SK-N-MC (cell line): ENCODE measurements at regions not wholly inside any gene's neighbourhood (a gene's known extent, or its start where the extent isn't known, plus 50 kb on each side); places are given as distances from the start of the nearest gene placed in this dataset.

Source experiments
- DNase-seq: peaks from one replicate; pipeline ENCODE4 v3.0.0-alpha.2; 2011; ENCODE audit warnings: low read depth, low spot score
- H3K27ac ChIP-seq: fragments of 200-600 bp; sonication (generic); 2 replicates; pipeline ENCODE4 v1.5.1; 2016; ENCODE audit warnings: mixed run types
- H3K36me3 ChIP-seq: fragments of 200-600 bp; sonication (generic); 2 replicates; pipeline ENCODE4 v1.6.1; 2017; ENCODE audit warnings: antibody characterized with exemption, low read length, mixed read lengths; ENCODE audit not compliant: insufficient read depth
- H3K4me3 ChIP-seq: fragments of 200-600 bp; sonication (generic); 2 replicates; pipeline ENCODE4 v1.5.1; 2016
- H3K9ac ChIP-seq: fragments of 200-600 bp; sonication (generic); 2 replicates; pipeline ENCODE4 v1.8.0; 2017; ENCODE audit warnings: mixed run types, mixed read lengths; ENCODE audit not compliant: insufficient read length
- H3K9me3 ChIP-seq: fragments of 200-600 bp; sonication (generic); 2 replicates; pipeline ENCODE4 v1.6.1; 2017; ENCODE audit warnings: low read depth, mild to moderate bottlenecking, antibody characterized with exemption, low read length, moderate library complexity, mixed read lengths
- EZH2 ChIP-seq: fragments of 200-600 bp; sonication (generic); IDR thresholded peaks from one replicate; pipeline ENCODE4 v1.6.1; 2017; ENCODE audit warnings: antibody characterized with exemption
- FOXP2 ChIP-seq: optimal IDR thresholded peaks from 2 replicates; pipeline ENCODE3; 2011; ENCODE audit warnings: mild to moderate bottlenecking, moderate library complexity; ENCODE audit not compliant: insufficient read depth; ENCODE audit errors: extremely low read length, control extremely low read depth
- POLR2AphosphoS5 ChIP-seq: IDR thresholded peaks from 2 replicates; pipeline ENCODE4 v1.6.1; 2012; ENCODE audit warnings: mild to moderate bottlenecking, low read depth, low read length, borderline replicate concordance

- H3K4me3 ChIP-seq: no peak overlapping the region
- H3K36me3 ChIP-seq: no peaks in the 10 kb centered on the region
- H3K27ac ChIP-seq: no peak overlapping the region
- no peaks in the 10 kb centered on the region for H3K9me3 ChIP-seq
- no peak for TF ChIP-seq FOXP2
- no peak for TF ChIP-seq POLR2AphosphoS5
- TF ChIP-seq EZH2: no peak
- H3K9ac ChIP-seq: peak overlapping the region; percentile 23
- DNase-seq: no peak
These were observed 1024.2 kb upstream of the ACVR2A start for GRCh38 chr2:146820672-146821071.

- Histone ChIP-seq H3K4me3 (no peak overlapping the region), H3K9ac (no peak overlapping the region)
- TF ChIP-seq FOXP2 (no peak), EZH2 (no peak), POLR2AphosphoS5 (no peak)
These were observed 1026.7 kb upstream of the ACVR2A start for GRCh38 chr2:146818122-146818521.

DNA sequence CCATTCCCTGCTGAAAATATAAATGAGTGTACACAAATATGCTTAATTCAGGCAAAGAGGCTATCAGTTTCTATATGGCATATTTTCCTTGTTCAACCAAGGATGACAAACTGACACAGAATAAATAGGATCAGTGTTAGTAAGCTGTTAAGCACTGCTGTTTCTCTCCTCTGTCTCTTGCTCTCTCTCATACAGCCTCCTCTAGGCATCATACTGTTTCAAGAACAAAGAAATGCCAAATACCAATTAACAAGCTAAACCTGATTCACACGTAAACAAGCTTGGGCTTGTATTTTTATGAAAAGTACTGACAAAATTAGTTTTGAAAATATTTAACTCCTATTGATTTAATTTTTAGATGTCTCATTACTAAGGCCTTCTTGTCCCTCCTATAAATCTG lies 1027.2 kb upstream of the ACVR2A start:
- no peaks in the 10 kb centered on the region for H3K9me3 ChIP-seq
- H3K4me3 ChIP-seq: no peak overlapping the region
- DNase-seq: no peak
- H3K9ac ChIP-seq: no peak overlapping the region
- no peak overlapping the region for H3K27ac ChIP-seq
- no peak for TF ChIP-seq EZH2
- TF ChIP-seq FOXP2: no peak
- TF ChIP-seq POLR2AphosphoS5: no peak
- no peaks in the 10 kb centered on the region for H3K36me3 ChIP-seq

More at GRCh38 chr2:146818122-146818521, 1026.7 kb upstream of the ACVR2A start:
- Histone ChIP-seq H3K27ac (no peak overlapping the region), H3K36me3 (no peaks in the 10 kb centered on the region), H3K9me3 (no peaks in the 10 kb centered on the region)
- no peak for DNase-seq

DNA sequence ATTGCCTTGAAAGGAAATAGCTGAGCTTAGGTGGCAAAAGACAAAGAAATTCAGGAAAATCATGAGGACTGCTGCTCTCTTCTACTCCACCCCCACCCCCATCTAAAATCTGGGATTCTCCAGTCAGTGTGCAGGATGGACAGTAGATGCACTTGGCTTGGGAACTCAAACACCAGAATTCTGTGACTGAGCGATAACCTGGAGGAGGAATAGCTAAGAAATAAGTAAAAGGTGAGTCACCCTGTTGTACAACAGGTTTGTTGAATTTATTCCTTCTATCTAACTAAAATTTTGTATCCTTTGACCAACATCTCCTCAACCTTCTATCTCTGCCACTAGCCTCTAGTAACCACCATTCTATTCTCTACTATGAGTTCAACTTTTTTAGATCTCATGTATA lies 1029.9 kb upstream of the ACVR2A start:
- Histone ChIP-seq H3K36me3 (no peaks in the 10 kb centered on the region), H3K27ac (no peak overlapping the region), H3K4me3 (no peak overlapping the region), H3K9ac (no peak overlapping the region), H3K9me3 (no peaks in the 10 kb centered on the region)
- no peak for TF ChIP-seq POLR2AphosphoS5
- TF ChIP-seq FOXP2: no peak
- TF ChIP-seq EZH2: no peak
- no peak for DNase-seq

DNA sequence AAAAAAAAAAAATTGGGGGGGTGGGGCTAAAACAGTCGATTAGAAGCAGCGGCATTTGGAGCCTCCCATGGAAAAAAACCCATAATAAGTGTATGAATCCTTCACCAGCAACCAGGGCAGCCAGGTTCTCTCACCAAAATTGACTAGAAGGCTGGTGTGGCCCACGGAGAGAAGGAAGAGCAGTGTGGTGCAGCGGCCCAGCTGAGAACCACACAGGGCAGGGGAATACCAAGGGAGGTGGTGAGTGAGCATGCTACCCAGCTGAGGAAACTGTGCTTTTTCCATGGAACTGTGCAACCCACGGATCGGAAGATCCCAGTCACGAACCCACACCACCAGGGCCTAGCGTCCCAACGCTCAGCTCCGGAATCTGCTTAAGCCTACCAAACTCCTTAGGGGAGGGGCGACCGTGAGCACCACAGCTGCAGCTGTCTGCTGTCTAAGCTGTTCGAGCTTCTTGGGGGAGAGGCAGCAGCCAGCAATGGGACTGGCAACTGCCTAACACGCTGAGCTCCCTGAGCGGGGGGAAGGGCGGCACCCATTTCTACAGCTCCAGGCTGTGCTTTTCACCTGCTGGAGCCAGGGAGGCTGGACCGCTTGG lies 1037.2 kb upstream of the ACVR2A start:
- DNase-seq: no peak
- H3K27ac ChIP-seq: no peak overlapping the region
- TF ChIP-seq POLR2AphosphoS5: no peak
- no peak for TF ChIP-seq EZH2
- TF ChIP-seq FOXP2: no peak
- no peaks in the 10 kb centered on the region for H3K9me3 ChIP-seq
- no peak overlapping the region for H3K4me3 ChIP-seq
- H3K9ac ChIP-seq: no peak overlapping the region
- no peaks in the 10 kb centered on the region for H3K36me3 ChIP-seq

DNA sequence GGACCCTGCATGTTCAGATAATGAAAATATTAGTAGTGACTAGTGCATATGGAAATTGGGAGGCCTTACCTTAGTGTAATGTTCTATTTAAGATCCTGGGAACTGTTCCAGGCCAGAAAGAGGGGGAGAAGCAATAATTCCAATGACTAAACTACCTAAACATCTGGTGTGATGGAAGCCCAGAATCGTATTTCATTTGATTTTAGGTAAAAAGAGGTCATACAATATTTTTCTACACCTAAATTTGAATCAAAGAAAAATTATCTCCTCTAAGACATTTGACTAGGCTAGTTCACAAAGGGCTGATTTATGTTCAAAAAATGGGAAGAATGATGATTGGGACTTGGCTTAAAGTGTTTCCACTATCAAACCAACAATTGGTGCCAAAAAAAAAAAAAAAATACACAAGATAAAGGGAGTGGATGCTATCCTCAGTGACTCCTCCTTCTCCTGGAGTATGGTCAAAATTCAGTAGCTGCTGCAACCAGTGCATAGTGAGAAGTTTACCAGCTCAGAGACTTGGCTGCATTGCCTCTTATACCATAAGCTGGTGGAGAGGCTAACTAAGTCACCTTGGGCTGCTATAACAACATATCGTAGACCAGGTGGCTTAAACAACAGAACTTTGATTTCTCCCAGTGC lies 1038.3 kb upstream of the ACVR2A start:
- no peak overlapping the region for H3K4me3 ChIP-seq
- H3K9ac ChIP-seq: no peak overlapping the region
- DNase-seq: no peak
- no peaks in the 10 kb centered on the region for H3K9me3 ChIP-seq
- no peak overlapping the region for H3K27ac ChIP-seq
- TF ChIP-seq POLR2AphosphoS5: no peak
- no peak for TF ChIP-seq FOXP2
- no peak for TF ChIP-seq EZH2
- H3K36me3 ChIP-seq: no peaks in the 10 kb centered on the region

GRCh38 chr2:146804288-146804687 lies 1040.5 kb upstream of the ACVR2A start:
- no peak overlapping the region for H3K4me3 ChIP-seq
- no peak overlapping the region for H3K27ac ChIP-seq
- no peak for DNase-seq
- H3K9ac ChIP-seq: no peak overlapping the region
- no peaks in the 10 kb centered on the region for H3K9me3 ChIP-seq
- no peaks in the 10 kb centered on the region for H3K36me3 ChIP-seq
- no peak for TF ChIP-seq POLR2AphosphoS5
- TF ChIP-seq FOXP2: no peak

- no peak overlapping the region for H3K27ac ChIP-seq
- no peaks in the 10 kb centered on the region for H3K9me3 ChIP-seq
- TF ChIP-seq FOXP2: no peak
- H3K4me3 ChIP-seq: no peak overlapping the region
- H3K36me3 ChIP-seq: no peaks in the 10 kb centered on the region
- DNase-seq: no peak
- no peak overlapping the region for H3K9ac ChIP-seq
These were observed 1042.9 kb upstream of the ACVR2A start for GRCh38 chr2:146801886-146802285.

DNA sequence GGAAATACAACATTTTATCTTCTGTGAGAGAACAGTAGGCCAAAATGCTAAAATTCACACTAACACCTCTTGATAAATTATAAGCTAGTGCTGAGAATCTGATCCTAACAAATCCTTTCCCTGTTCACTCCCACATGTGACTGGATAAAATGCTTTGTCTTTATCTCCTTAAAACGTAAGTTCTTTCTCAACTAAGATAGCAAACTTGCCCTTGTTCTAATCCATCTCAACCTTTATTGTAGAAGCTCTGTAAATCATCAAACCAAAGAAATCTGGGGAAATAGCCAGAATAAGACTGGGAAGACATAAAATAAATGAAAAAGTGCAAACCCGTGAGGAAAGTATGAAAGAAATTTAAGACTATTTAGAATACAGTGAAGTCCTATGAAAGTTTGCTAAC lies 1058.4 kb upstream of the ACVR2A start:
- Histone ChIP-seq H3K27ac (no peak overlapping the region), H3K36me3 (no peaks in the 10 kb centered on the region), H3K9ac (no peak overlapping the region), H3K9me3 (no peaks in the 10 kb centered on the region), H3K4me3 (no peak overlapping the region)
- no peak for DNase-seq
- TF ChIP-seq FOXP2 (no peak), EZH2 (no peak), POLR2AphosphoS5 (no peak)
